ENCODE measurements at regions not wholly inside any gene's neighbourhood (a gene's known extent, or its start where the extent isn't known, plus 50 kb on each side); places are given as distances from the start of the nearest gene placed in this dataset.

DNA sequence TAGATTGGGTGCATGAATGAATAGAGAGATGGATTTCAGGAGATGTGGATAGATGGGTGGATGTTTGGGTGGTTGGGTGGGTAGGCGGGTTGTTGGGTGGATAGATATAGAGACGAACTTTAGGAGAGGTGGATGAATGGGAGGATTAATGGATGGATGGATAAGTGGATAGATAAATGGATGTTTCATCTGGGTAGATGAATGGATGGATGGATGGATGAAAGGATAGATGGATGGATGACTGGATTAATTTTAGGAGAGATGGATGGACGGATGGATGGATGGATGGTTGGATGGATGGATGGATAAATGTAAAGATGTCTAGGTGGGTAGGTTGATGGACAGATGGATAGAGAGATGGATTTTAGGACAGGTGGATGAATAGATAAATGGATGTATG lies 511.3 kb downstream of the MIAT start:
- H3K4me1 ChIP-seq (ENCODE audit: control insufficient read depth in 3 of 3, insufficient read depth in 2 of 3, low read depth in 1 of 3, low read length in 2 of 3) = peaks cover 0 to 11% (median 0%) of the 10 kb centered on the region in 3 donors
- WGBS, 3 donors = 75 to 79% (median 77%) methylated on average over 3 of the region's 3 CpGs
- H3K36me3 ChIP-seq (ENCODE audit: control insufficient read depth in 3 of 3, insufficient read depth in 2 of 3, low read depth in 1 of 3, low read length in 3 of 3) = no peaks in the 10 kb centered on the region
- no peak for DNase-seq
- no peaks in the 10 kb centered on the region for H3K9me3 ChIP-seq (ENCODE audit: control insufficient read depth in 2 of 2, insufficient read depth in 1 of 2, low read depth in 1 of 2, low read length in 1 of 2)
- H3K4me3 ChIP-seq (ENCODE audit: low read depth in 1 of 3, low read length in 3 of 3) = no peak overlapping the region
- FAIRE-seq = no peak
- no peaks in the 10 kb centered on the region for H3K27me3 ChIP-seq (ENCODE audit: control insufficient read depth in 3 of 3, insufficient read depth in 3 of 3, low read length in 3 of 3)
- H3K27ac ChIP-seq (ENCODE audit: low read depth in 1 of 3, low read length in 2 of 3) = no peak overlapping the region

DNA sequence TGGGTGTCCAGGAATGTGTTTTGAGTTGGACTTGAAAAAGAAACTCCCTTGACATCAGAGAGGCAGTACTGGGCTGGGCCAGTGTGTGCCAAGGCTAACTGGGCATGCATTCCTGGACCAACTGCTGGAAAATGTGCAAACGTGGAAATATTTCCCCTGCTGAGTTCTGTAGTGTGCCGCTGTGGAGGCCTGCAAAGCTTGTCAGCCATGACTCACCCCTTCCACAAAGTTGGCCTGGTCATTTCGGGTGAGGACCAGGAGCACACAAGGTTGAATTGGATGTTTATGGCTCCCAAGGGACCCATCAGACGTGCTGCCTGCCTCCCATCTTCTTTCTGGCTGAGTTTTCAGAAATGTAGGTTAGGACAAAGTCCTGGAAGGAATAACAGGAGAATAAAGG lies 513.1 kb downstream of the MIAT start:
- no peaks in the 10 kb centered on the region for H3K27me3 ChIP-seq (ENCODE audit: control insufficient read depth in 3 of 3, insufficient read depth in 3 of 3, low read length in 3 of 3)
- WGBS, 3 donors = 21 to 42% (median 36%) methylated on average over 4 of the region's 4 CpGs
- FAIRE-seq (no peak), DNase-seq (no peak)
- no peaks in the 10 kb centered on the region for H3K36me3 ChIP-seq (ENCODE audit: control insufficient read depth in 3 of 3, insufficient read depth in 2 of 3, low read depth in 1 of 3, low read length in 3 of 3)
- H3K9me3 ChIP-seq (ENCODE audit: control insufficient read depth in 2 of 2, insufficient read depth in 1 of 2, low read depth in 1 of 2, low read length in 1 of 2) = no peaks in the 10 kb centered on the region
- no peak overlapping the region for H3K27ac ChIP-seq (ENCODE audit: low read depth in 1 of 3, low read length in 2 of 3)
- no peak overlapping the region for H3K4me3 ChIP-seq (ENCODE audit: low read depth in 1 of 3, low read length in 3 of 3)
- H3K4me1 ChIP-seq (ENCODE audit: control insufficient read depth in 3 of 3, insufficient read depth in 2 of 3, low read depth in 1 of 3, low read length in 2 of 3) = peaks cover 0 to 11% (median 0%) of the 10 kb centered on the region in 3 donors

DNA sequence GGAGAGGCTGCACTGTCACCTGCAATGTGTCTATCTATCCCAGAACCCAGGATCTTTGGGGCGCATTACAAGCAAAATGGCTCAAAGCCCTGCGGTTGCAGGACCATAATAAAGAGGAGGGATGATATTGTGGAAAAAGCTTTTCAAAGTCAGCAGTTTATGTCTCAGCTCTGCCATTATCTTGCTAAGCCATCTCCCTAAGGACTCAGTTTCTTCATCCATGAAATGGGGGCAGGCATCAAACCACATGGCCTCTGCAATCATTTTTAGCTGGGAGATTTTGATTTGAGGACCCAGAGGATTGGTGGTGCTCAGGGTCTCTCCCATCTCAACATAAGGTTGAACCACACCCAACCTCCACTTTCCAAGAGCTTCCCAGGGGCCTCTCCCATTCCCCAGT lies 513.8 kb downstream of the MIAT start:
- H3K4me1 ChIP-seq (ENCODE audit: control insufficient read depth in 3 of 3, insufficient read depth in 2 of 3, low read depth in 1 of 3, low read length in 2 of 3) = peaks cover 0 to 11% (median 0%) of the 10 kb centered on the region in 3 donors
- no peaks in the 10 kb centered on the region for H3K9me3 ChIP-seq (ENCODE audit: control insufficient read depth in 2 of 2, insufficient read depth in 1 of 2, low read depth in 1 of 2, low read length in 1 of 2)
- no peak overlapping the region for H3K27ac ChIP-seq (ENCODE audit: low read depth in 1 of 3, low read length in 2 of 3)
- DNase-seq (no peak), FAIRE-seq (no peak)
- no peak overlapping the region for H3K4me3 ChIP-seq (ENCODE audit: low read depth in 1 of 3, low read length in 3 of 3)
- WGBS, 3 donors = 92 to 97% (median 94%) methylated on average over 2 of the region's 2 CpGs
- no peaks in the 10 kb centered on the region for H3K36me3 ChIP-seq (ENCODE audit: control insufficient read depth in 3 of 3, insufficient read depth in 2 of 3, low read depth in 1 of 3, low read length in 3 of 3)
- no peaks in the 10 kb centered on the region for H3K27me3 ChIP-seq (ENCODE audit: control insufficient read depth in 3 of 3, insufficient read depth in 3 of 3, low read length in 3 of 3)

DNA sequence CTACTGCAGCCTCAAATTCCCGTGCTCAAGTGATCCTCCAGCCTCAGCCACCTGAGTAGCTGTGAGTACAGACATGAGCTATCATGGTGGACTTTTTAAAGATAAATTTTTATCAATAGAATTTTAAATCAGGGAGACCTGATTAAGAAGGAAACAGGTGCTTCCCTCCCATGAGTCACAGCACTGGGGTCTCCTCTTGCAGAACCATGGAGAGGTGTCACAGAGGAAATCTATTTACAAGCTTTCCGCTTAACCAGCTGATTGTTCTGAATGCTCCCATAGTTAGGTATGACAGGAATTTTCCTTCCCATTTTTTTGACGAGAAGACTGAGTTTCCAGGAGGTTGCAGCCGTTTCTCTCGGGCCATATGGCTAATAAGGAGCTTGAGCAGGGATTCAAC lies 516.1 kb downstream of the MIAT start:
- Histone ChIP-seq H3K36me3 (ENCODE audit: control insufficient read depth in 3 of 3, insufficient read depth in 2 of 3, low read depth in 1 of 3, low read length in 3 of 3) (no peaks in the 10 kb centered on the region), H3K27me3 (ENCODE audit: control insufficient read depth in 3 of 3, insufficient read depth in 3 of 3, low read length in 3 of 3) (no peaks in the 10 kb centered on the region), H3K27ac (ENCODE audit: low read depth in 1 of 3, low read length in 2 of 3) (no peak overlapping the region), H3K9me3 (ENCODE audit: control insufficient read depth in 2 of 2, insufficient read depth in 1 of 2, low read depth in 1 of 2, low read length in 1 of 2) (no peaks in the 10 kb centered on the region), H3K4me3 (ENCODE audit: low read depth in 1 of 3, low read length in 3 of 3) (no peak overlapping the region), H3K4me1 (ENCODE audit: control insufficient read depth in 3 of 3, insufficient read depth in 2 of 3, low read depth in 1 of 3, low read length in 2 of 3) (peaks cover 0 to 11% (median 0%) of the 10 kb centered on the region in 3 donors)
- no peak for FAIRE-seq
- DNase-seq = no peak
- WGBS, 3 donors = 64 to 87% (median 73%) methylated on average over 5 of the region's 5 CpGs

DNA sequence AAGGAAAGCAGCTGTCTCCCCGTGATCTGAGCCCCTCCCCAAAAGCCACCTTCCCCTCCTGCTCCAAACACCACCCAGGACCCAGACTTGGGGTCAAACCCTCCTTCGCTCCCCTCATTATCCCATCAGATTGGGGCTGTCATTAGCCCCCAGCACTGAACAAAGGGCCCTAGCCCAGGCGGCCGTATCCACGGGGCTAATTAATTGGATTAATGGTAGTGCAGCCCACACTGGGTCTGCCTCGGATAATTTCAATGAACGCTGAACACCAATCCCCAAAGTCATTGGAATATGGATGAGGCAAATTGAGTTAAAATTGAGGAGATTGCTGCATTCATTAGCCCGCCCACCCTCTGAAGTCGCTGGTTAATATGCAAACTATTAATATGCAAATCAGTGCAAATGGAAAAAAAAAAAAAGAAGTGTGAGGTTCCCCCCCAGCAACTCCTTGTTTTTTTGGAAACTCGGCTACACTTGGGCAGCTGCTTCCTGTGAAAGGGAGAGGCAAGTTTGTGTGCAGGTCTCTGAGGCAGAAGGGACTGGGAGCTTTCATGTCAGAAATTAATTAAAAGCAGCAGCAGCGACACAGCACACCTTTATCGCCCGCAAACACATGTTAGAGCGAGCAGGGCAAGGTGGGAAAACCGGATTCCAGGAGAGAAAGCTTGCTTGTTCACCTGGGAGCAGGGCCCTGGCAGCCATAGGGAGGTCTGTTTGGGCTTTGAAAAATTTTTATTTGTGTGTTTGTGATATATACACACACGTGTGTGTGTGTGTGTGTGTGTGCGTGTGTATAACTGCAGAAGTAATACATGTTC lies 517.8 kb downstream of the MIAT start:
- Histone ChIP-seq H3K9me3 (ENCODE audit: control insufficient read depth in 2 of 2, insufficient read depth in 1 of 2, low read depth in 1 of 2, low read length in 1 of 2) (no peaks in the 10 kb centered on the region), H3K36me3 (ENCODE audit: control insufficient read depth in 3 of 3, insufficient read depth in 2 of 3, low read depth in 1 of 3, low read length in 3 of 3) (no peaks in the 10 kb centered on the region), H3K27me3 (ENCODE audit: control insufficient read depth in 3 of 3, insufficient read depth in 3 of 3, low read length in 3 of 3) (no peaks in the 10 kb centered on the region), H3K27ac (ENCODE audit: low read depth in 1 of 3, low read length in 2 of 3) (no peak overlapping the region), H3K4me1 (ENCODE audit: control insufficient read depth in 3 of 3, insufficient read depth in 2 of 3, low read depth in 1 of 3, low read length in 2 of 3) (peaks cover 0 to 6% (median 0%) of the 10 kb centered on the region in 3 donors), H3K4me3 (ENCODE audit: low read depth in 1 of 3, low read length in 3 of 3) (no peak overlapping the region)
- 63 to 69% (median 67%) methylated on average over 17 of the region's 17 CpGs for WGBS, 3 donors
- DNase-seq (peak in 1 of 2 donors; percentile 18), FAIRE-seq (no peak)

DNA sequence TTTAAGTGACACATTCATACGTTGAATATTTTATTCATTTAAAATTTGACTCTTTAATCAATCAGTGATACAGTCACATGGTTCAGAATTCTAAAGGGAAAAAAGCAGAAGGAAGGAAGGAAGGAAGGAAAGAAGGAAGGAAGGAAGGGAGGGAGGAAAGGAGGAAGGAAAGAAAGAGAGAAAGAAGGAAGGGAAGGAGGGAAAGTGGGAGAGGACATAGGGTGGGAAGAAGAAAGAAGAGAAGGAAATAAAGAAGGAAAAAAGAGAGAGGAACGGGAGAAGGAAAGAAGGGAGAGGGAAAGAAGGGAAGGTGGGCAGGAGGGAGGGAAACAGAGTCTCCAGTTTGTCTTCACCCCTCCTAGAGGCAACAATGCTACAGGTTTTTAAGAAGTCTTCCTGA lies 518.6 kb downstream of the MIAT start:
- 50 to 64% (median 58%) methylated on average over 2 of the region's 2 CpGs for WGBS, 3 donors
- DNase-seq (no peak), FAIRE-seq (no peak)
- no peak overlapping the region for H3K27ac ChIP-seq (ENCODE audit: low read depth in 1 of 3, low read length in 2 of 3)
- H3K27me3 ChIP-seq (ENCODE audit: control insufficient read depth in 3 of 3, insufficient read depth in 3 of 3, low read length in 3 of 3) = no peaks in the 10 kb centered on the region
- no peak overlapping the region for H3K4me3 ChIP-seq (ENCODE audit: low read depth in 1 of 3, low read length in 3 of 3)
- H3K9me3 ChIP-seq (ENCODE audit: control insufficient read depth in 2 of 2, insufficient read depth in 1 of 2, low read depth in 1 of 2, low read length in 1 of 2) = no peaks in the 10 kb centered on the region
- H3K36me3 ChIP-seq (ENCODE audit: control insufficient read depth in 3 of 3, insufficient read depth in 2 of 3, low read depth in 1 of 3, low read length in 3 of 3) = no peaks in the 10 kb centered on the region
- H3K4me1 ChIP-seq (ENCODE audit: control insufficient read depth in 3 of 3, insufficient read depth in 2 of 3, low read depth in 1 of 3, low read length in 2 of 3) = no peaks in the 10 kb centered on the region

DNA sequence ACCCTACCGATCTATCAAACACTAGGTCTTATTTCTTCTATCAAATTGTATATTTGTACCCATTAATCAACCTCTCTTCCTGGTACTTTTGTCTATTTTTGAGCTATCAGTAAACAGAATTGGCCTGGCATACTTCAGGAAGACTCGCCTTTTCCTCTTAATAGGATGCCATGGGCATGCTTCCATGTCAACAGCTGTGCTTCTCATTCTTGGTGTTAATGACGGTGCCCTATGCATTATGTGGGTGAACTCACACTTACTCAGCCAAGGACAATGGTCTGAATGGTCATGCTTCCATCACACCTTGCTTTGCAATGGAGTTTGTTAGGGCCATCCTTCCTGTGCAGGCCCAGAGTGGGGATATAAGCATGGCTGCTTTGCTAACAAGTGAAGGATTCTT lies 521.8 kb downstream of the MIAT start:
- Histone ChIP-seq H3K36me3 (ENCODE audit: control insufficient read depth in 3 of 3, insufficient read depth in 2 of 3, low read depth in 1 of 3, low read length in 3 of 3) (no peaks in the 10 kb centered on the region), H3K4me1 (ENCODE audit: control insufficient read depth in 3 of 3, insufficient read depth in 2 of 3, low read depth in 1 of 3, low read length in 2 of 3) (no peaks in the 10 kb centered on the region), H3K4me3 (ENCODE audit: low read depth in 1 of 3, low read length in 3 of 3) (no peak overlapping the region), H3K27me3 (ENCODE audit: control insufficient read depth in 3 of 3, insufficient read depth in 3 of 3, low read length in 3 of 3) (no peaks in the 10 kb centered on the region), H3K27ac (ENCODE audit: low read depth in 1 of 3, low read length in 2 of 3) (no peak overlapping the region), H3K9me3 (ENCODE audit: control insufficient read depth in 2 of 2, insufficient read depth in 1 of 2, low read depth in 1 of 2, low read length in 1 of 2) (no peaks in the 10 kb centered on the region)
- DNase-seq (no peak), FAIRE-seq (no peak)
- 60 to 87% (median 77%) methylated on average over 3 of the region's 3 CpGs for WGBS, 3 donors

DNA sequence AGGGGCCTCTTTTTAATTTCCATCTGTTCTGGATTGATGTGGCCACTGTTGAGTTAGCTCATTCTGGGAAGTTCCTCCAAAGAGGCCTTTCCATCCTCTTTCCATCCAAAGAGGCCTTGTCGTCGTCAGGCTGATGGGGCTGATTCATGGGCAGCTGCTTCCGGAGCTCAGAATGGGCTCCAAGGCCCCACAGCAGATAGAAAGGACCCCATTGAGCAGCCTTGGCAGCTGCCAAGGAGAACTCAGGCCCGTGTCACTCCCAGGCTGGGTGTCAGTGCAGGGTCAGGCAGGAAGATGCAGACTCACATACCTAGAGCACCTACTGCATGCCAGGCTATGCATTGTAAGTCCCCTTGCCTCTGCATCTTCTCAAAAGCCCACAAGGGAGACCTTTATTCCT lies 524.1 kb downstream of the MIAT start:
- DNase-seq (no peak), FAIRE-seq (no peak)
- H3K36me3 ChIP-seq (ENCODE audit: control insufficient read depth in 3 of 3, insufficient read depth in 2 of 3, low read depth in 1 of 3, low read length in 3 of 3) = no peaks in the 10 kb centered on the region
- WGBS, 3 donors = 84 to 91% (median 86%) methylated on average over 4 of the region's 4 CpGs
- no peaks in the 10 kb centered on the region for H3K4me1 ChIP-seq (ENCODE audit: control insufficient read depth in 3 of 3, insufficient read depth in 2 of 3, low read depth in 1 of 3, low read length in 2 of 3)
- no peak overlapping the region for H3K4me3 ChIP-seq (ENCODE audit: low read depth in 1 of 3, low read length in 3 of 3)
- H3K27me3 ChIP-seq (ENCODE audit: control insufficient read depth in 3 of 3, insufficient read depth in 3 of 3, low read length in 3 of 3) = no peaks in the 10 kb centered on the region
- H3K27ac ChIP-seq (ENCODE audit: low read depth in 1 of 3, low read length in 2 of 3) = no peak overlapping the region
- H3K9me3 ChIP-seq (ENCODE audit: control insufficient read depth in 2 of 2, insufficient read depth in 1 of 2, low read depth in 1 of 2, low read length in 1 of 2) = no peaks in the 10 kb centered on the region

DNA sequence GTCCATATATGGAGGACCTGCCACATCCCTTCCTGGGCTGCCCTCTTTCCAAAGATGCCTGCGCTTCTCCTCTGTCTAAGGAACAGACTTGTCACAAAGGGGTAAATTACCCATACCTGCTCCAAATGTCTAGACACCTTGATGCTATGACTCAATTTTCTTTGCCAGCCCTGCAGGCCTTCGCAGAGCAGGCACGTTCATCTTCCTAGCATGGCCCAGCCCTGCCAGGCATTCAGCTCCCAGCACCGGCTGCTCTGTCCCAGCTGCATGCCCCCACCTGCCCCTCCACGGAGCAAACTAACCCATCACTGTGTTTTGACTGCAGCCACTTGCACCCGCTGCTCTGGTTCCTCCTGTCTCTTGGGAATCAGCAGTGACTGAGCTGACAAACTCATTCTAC lies 526.1 kb downstream of the MIAT start:
- DNase-seq (no peak), FAIRE-seq (no peak)
- no peaks in the 10 kb centered on the region for H3K4me1 ChIP-seq (ENCODE audit: control insufficient read depth in 3 of 3, insufficient read depth in 2 of 3, low read depth in 1 of 3, low read length in 2 of 3)
- no peak overlapping the region for H3K27ac ChIP-seq (ENCODE audit: low read depth in 1 of 3, low read length in 2 of 3)
- H3K9me3 ChIP-seq (ENCODE audit: control insufficient read depth in 2 of 2, insufficient read depth in 1 of 2, low read depth in 1 of 2, low read length in 1 of 2) = no peaks in the 10 kb centered on the region
- H3K36me3 ChIP-seq (ENCODE audit: control insufficient read depth in 3 of 3, insufficient read depth in 2 of 3, low read depth in 1 of 3, low read length in 3 of 3) = no peaks in the 10 kb centered on the region
- WGBS, 3 donors = 85 to 90% (median 88%) methylated on average over 6 of the region's 6 CpGs
- no peaks in the 10 kb centered on the region for H3K27me3 ChIP-seq (ENCODE audit: control insufficient read depth in 3 of 3, insufficient read depth in 3 of 3, low read length in 3 of 3)
- no peak overlapping the region for H3K4me3 ChIP-seq (ENCODE audit: low read depth in 1 of 3, low read length in 3 of 3)
